ENCODE measurements at regions not wholly inside any gene's neighbourhood (a gene's known extent, or its start where the extent isn't known, plus 50 kb on each side); places are given as distances from the start of the nearest gene placed in this dataset.

- no peaks in the 10 kb centered on the region for H3K79me2 ChIP-seq (ENCODE audit: insufficient read depth, low read length)
- no peak overlapping the region for H3K4me2 ChIP-seq (ENCODE audit: low read length)
- H4K20me1 ChIP-seq (ENCODE audit: insufficient read depth), result no peaks in the 10 kb centered on the region
- CTCF ChIA-PET, result no interaction called here
- intact Hi-C loops (cut with micrococcal nuclease), result no loop called here
- TF ChIP-seq SRF (IDR thresholded peaks at IDR 0.05; ENCODE audit: low read depth), result no peak
- TF ChIP-seq EGR1 (IDR thresholded peaks at IDR 0.05; ENCODE audit: low read depth), result no peak
- TF ChIP-seq YY1 (IDR thresholded peaks at IDR 0.05; ENCODE audit: extremely low read depth, insufficient replicate concordance, low read depth, low read length), result no peak
- TF ChIP-seq JUND (IDR thresholded peaks at IDR 0.05), result no peak
- no peak for TF ChIP-seq CTCF (IDR thresholded peaks at IDR 0.05 in 2 of 3, conservative IDR thresholded peaks at IDR 0.05 in 1 of 3; ENCODE audit: borderline replicate concordance in 1 of 3, insufficient read depth in 1 of 3, low read depth in 2 of 3, low read length in 2 of 3)
- no peak for TF ChIP-seq EZH2 (IDR thresholded peaks at IDR 0.05)
- no peak for TF ChIP-seq REST (IDR thresholded peaks at IDR 0.05; ENCODE audit: low read depth)
- no peak for TF ChIP-seq POLR2AphosphoS5 (IDR thresholded peaks at IDR 0.05; ENCODE audit: low read depth, low read length)
- TF ChIP-seq POLR2A (IDR thresholded peaks at IDR 0.05; ENCODE audit: borderline replicate concordance, extremely low read depth, insufficient read depth, insufficient read length), result no peak
- no peak for TF ChIP-seq FOSL1 (IDR thresholded peaks at IDR 0.05; ENCODE audit: low read depth)
- TF ChIP-seq CEBPB (IDR thresholded peaks at IDR 0.05; ENCODE audit: low read depth), result no peak
- TF ChIP-seq CBX3 (IDR thresholded peaks at IDR 0.05; ENCODE audit: low read depth), result no peak
- no peak for TF ChIP-seq EZH2phosphoT487 (IDR thresholded peaks at IDR 0.05; ENCODE audit: borderline replicate concordance)
- H2AFZ ChIP-seq (ENCODE audit: low read depth, low read length, poor library complexity, severe bottlenecking), result no peak overlapping the region
- no peak overlapping the region for H3K27ac ChIP-seq (ENCODE audit: low read depth, low read length)
- BruUV-seq (replicated peaks), result no TSS peak
- H3K27me3 ChIP-seq (ENCODE audit: insufficient read depth, low read length), result peaks cover 54% of the 10 kb centered on the region
- no peaks in the 10 kb centered on the region for H3K9me2 ChIP-seq (ENCODE audit: insufficient read depth)
- H3K4me3 ChIP-seq (replicated peaks in 1 of 2; ENCODE audit: low read depth in 1 of 2, low read length in 2 of 2), result no peak overlapping the region
- ATAC-seq (no peak), DNase-seq (ENCODE audit: low read depth, low spot score) (no peak)
- no peak overlapping the region for H3K9ac ChIP-seq (ENCODE audit: low read length)
- no peaks in the 10 kb centered on the region for H3K4me1 ChIP-seq (ENCODE audit: control insufficient read depth in 1 of 2, insufficient read depth in 2 of 2, low read length in 2 of 2)
- RAD21 ChIA-PET (ENCODE audit: low non-redundant PET in 1 of 2, low total read pairs in 2 of 2, uncharacterized antibody in 2 of 2, unreplicated experiment in 2 of 2), result no interaction called here
- H3K36me3 ChIP-seq (ENCODE audit: control insufficient read depth in 1 of 2, insufficient read depth in 2 of 2, low read length in 2 of 2), result no peaks in the 10 kb centered on the region
- POLR2A ChIA-PET, result no interaction called here
- H3K9me3 ChIP-seq (ENCODE audit: control insufficient read depth in 1 of 2, insufficient read depth in 1 of 2, low read depth in 1 of 2, low read length in 2 of 2), result no peaks in the 10 kb centered on the region
Observed at GRCh38 chr16:66294507-66294906, 72.0 kb upstream of the CDH5 start.
